ENCODE measurements at regions not wholly inside any gene's neighbourhood (a gene's known extent, or its start where the extent isn't known, plus 50 kb on each side); places are given as distances from the start of the nearest gene placed in this dataset.
"Not testable (repeated sequence)": the region's sequence is repeated elsewhere in the genome, so short reads cannot be mapped to it uniquely, and the experiment has no call there.

DNA sequence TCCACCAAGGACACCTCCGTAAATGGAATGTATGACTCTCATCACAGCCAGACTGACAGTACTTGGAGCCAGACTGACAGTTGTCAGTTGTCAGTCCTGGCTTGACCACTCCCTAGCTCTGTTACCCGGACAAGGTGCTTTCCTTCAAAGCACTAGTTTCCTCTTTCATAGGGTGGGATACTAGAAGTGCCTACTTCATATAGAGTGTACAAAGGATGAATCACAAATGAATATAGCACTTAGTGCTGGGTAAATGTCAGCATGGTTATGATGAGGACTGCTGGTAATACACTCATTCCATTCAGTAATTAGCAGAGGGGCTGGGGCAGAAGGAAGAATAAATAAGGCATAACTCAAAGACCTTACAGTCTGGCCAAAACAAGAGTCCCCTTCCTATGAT, 91.4 kb downstream of the ARL4C start:
- no peak for DNase-seq

GRCh38 chr2:234404957-234405356, 91.9 kb downstream of the ARL4C start:
- DNase-seq: no peak

GRCh38 chr2:234403751-234404150, 93.1 kb downstream of the ARL4C start:
- no peak for DNase-seq

- no peak for DNase-seq
Measured at GRCh38 chr2:234403074-234403473, 93.8 kb downstream of the ARL4C start.

- no peak for DNase-seq
Measured at GRCh38 chr2:234401426-234401825, 95.5 kb downstream of the ARL4C start.

DNA sequence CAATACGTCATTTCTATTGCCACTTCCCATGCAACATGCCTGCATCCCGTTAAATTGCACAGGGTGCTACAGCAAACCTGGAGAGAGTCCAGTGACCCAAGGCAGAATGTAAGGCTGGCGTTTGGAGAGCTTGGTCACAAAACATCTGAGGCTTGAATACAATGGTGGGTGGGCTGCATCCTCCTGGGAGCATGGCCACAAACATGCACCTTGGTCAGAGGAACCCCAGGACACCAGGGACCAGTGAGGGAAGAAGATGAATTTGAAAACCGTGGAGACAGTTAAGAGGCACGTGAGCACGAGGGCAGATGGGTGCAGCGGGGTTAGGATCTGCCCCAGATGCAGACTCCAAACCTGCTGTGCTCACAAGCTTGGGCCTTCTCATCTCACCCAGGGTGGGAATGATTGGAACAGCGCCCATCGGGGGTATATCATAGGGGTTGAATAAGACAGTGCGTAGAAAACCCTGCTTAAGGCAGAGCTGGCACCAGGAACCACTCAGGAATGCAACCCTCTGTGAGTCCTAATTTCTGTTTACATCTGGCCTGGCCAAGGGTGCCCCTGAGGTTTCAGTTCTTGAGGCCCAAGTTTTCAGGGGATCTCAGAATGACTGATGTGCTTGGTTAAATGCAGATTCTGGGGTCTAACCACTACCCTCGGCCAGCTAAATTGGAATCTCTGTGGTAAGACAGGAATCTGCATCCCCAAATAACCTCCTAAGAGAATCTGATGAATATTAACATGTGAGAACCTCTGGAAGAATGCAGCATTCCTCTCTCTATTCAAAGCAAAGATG, 97.2 kb downstream of the ARL4C start:
- DNase-seq: no peak

DNA sequence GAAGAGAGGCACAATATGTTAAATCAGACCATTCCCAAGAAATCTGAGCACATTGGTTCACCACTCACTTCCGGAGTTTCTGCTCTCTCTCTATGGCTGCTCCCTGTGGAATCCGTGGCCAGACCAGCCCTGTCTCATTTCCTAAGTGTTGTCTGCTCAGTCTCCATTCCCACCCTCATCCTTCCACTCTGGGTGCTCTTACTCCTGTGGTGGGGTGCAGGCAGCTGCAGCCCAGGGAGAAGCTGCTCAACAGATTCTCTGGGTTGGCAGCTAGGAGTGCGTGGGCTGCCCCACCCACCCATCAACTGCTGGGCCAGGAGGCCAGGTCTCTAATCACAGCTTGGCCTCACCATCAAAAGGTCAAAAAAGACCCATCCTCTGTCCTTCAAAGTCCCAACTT, 98.3 kb downstream of the ARL4C start:
- DNase-seq: no peak

- no peak for DNase-seq
Measured at GRCh38 chr2:234395891-234396420, 100.9 kb downstream of the ARL4C start.

DNA sequence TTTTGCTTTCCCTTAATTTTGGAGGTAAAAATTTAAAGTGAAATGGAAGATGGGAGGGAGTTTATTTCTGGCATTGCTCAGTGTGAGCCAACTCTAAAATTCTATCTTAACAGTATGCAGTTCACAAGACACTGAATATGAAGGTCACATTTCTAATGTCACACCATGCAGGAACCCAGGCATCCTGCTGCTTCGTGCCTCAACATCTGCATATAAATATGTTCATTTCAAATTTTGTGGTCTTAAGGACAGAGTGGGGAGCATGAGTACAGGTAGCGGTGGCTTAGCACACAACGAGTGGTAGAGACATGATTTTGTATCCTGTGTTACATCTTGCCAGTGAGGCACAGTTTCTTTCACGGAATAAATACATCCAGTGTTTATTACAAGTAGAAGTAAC, 102.4 kb downstream of the ARL4C start:
- DNase-seq: no peak

- no peak for DNase-seq
Measured at GRCh38 chr2:234393354-234393753, 103.5 kb downstream of the ARL4C start.

GRCh38 chr2:234392041-234392615, 104.8 kb downstream of the ARL4C start:
- DNase-seq: no peak

DNA sequence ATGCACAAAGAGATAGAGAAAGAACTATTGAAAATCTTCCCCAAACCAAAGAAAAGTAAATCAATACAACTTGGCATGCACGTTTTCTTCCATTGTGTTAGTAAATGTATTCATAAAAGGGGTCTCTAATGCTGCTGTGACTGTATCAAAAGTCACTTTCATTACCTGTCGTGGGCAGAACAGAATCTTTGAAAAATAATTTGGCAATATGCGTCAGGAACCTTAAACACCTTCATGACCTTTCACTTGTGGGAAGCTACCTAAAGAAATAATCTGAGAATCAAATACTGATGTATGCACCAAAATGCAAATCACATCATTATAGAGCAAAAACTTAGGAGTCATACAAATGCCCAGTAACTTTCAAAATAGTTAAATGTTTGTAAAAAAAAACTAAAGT, 105.3 kb downstream of the ARL4C start:
- DNase-seq: no peak

DNA sequence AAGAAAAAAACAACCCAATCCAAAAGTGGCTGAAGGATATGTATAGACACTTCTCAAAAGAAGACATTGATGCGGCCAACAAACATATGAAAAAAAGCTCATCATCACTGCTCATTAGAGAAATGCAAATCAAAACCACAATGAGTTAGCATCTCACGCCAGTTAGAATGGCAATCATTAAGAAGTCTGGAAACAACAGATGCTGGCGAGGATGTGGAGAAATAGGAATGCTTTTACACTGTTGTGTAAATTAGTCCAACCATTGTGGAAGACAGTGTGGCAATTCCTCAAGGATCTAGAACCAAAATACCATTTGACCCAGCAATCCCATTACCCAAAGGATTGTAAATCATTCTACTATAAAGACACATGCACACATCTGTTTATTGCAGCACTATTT, 107.2 kb downstream of the ARL4C start:
- not testable (repeated sequence) for DNase-seq

DNA sequence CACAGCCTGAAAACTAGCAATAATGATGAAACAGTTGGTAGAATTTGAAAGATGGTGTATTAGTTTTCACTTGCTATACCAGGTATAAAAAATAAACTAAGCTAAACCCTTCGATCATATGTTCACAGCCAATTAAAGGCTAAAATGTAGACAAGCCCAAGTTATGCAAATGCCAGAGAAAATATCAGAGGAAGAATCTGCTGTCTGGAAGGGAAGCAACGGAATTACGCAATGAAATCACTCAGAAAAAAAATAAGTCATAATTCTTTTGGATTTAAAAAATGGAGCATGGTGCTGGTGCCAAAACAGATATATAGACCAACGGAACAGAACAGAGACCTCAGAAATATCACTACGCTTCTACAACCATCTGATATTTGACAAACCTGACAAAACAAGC, 108.3 kb downstream of the ARL4C start:
- no peak for DNase-seq

DNA sequence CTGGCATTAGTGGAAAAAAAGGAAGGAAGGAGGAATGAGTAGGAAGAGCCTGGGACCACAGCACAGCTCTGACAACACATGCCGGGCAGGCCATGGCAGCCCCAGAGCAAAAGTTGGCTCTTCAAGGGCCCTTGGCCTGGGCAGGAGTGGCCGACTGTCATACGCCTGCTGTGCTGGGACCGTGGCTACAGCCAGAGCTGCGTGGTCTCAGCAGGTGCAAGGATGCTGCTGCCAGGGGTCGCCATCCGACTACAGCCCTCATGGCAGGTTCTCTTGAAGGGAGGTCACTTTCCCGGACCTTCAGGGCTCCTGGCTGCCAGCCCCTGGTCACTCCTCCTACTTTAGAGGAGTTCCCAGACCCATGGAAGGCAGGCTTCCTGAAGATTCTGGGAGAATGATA, 109.9 kb downstream of the ARL4C start:
- no peak for DNase-seq

DNA sequence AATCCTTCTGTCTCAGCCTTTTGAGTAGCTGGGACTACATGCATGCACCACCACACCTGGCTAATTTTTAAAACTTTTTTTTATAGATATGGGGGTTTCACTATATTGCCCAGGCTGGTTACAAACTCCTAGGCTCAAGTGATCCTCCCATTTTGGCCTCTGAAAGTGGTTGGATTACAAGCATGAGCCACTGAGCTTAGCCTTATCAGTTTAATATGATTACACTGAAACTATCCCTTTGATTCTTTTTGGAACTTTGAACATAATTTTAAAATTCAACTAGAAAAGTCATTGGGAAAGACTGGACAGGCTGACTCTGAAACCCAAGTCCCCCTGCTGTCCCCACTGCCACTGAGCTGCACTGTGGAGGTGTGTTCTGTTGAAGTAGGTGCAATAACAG, 114.8 kb downstream of the ARL4C start:
- no peak for DNase-seq

GRCh38 chr2:234378958-234379357, 117.9 kb downstream of the ARL4C start:
- not testable (repeated sequence) for DNase-seq

- DNase-seq: no peak
Measured at GRCh38 chr2:234378440-234378839, 118.4 kb downstream of the ARL4C start.

DNA sequence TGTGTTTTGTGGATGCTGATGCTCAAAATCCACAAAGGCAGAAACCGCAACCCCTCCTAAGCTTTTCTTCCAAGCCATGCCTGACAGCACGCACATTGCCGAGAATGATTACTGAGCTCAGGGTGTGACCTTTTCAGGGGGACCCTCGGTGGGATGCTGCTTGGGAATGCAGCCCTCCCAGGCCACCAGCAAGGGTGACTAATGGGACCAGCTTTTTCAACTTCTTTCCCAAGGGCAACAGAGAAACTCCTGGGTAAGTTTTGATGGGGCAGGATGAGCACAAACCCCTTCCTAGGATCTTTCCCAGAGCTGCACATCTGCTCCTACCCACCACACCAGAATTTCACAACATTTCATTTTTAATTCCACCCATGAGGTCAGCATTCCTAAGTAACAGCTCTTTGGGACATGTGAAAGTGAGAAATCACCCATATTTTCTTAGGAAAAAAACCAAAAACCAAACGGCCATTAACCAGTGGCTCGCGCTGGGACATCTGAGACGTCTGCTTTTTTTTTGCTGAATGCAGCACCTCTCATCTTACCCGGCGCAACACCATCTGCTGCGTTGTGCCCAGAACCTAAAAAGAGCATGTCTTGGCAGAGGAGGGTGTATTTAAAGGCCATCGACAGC, 119.0 kb downstream of the ARL4C start:
- DNase-seq: no peak

DNA sequence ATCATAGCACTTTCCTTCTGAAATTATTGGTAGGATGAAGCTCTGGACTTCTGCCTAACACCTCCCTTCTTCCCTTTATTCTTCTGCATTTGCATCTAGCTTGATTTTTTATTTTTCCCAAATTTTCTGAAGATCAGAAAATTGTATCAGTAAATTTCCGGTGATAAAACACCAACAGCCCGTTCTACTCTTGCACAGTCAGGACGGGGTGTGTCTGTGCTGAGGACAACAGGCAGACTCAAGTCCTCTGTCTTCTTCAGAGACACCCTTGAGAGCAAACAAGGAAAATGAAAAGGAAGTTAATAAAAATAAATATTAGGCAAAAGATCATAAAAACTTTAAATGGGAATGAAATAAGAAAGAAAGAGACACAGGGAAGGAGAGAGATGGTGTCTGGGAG, 120.7 kb downstream of the ARL4C start:
- no peak for DNase-seq

DNA sequence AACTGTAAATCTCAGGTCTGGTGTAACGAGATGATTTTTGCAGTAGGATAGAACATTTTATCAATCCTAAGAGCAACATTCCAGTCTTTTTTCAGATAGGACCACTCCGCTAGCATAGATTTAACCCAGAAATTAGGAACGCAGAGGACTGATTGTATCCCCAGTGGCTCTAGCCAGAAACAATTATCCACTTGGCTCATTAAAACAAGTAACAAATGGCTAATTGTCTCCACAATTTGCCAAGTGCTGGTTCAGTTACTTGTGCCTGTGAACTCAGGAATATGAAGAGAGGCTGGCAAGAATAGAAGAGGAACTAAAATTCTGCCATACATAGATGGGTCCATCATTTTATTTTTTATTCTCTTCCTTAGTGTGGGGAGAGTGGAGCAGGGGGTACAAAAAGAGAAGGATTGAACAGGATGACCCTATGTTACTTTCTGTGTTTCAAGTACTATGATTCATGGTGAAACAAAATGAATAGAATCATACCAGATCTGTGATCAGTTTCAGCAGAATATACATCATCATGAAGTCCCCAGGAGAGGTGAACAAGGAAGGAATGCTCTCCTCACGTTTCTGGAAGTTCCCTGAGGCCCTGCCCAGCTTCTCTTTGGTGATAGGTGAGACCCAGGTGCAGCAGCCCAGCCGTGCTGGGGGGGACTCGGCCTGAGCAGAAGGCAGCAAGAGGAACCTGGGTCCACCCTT, 121.6 kb downstream of the ARL4C start:
- no peak for DNase-seq

GRCh38 chr2:234374736-234375135, 122.1 kb downstream of the ARL4C start:
- no peak for DNase-seq

DNA sequence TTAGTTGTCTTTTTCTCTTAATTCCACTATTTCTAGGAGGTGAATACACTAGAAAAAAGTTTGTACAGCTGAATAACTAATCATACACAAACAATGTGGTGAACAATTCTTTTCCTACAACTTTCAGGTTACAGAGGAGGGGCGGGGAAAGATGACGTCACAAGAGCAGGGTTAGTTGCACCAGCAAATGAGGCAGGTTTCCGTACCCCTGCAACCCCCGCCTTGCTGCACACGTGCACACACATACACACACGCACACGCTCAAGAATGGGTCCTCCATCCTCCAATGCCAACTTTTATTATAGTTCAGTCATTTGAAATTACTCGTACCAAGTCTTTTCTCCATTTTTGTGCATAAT, 122.8 kb downstream of the ARL4C start:
- no peak for DNase-seq

Data from activated effector memory CD4-positive, alpha-beta T cell treated with anti-CD3 and anti-CD28 coated beads, Interleukin-2, amount 50 U/mL, for 16 hours (primary cell).